GM12864 (cell line): ENCODE measurements at regions not wholly inside any gene's neighbourhood (a gene's known extent, or its start where the extent isn't known, plus 50 kb on each side); places are given as distances from the start of the nearest gene placed in this dataset.

Experiments used
- DNase-seq: peaks from one replicate; pipeline ENCODE4 v3.0.0-alpha.2; 2011; ENCODE audit warnings: low read depth
- H3K4me3 ChIP-seq: 2 replicates; pipeline ENCODE4 v1.5.1; 2011; ENCODE audit warnings: mild to moderate bottlenecking, low read depth, low read length, control low read depth
- CTCF ChIP-seq: IDR thresholded peaks from 2 replicates; pipeline ENCODE4 v1.5.1; 2011; ENCODE audit warnings: low read depth, mild to moderate bottlenecking, moderate library complexity, low read length, control low read depth, inconsistent platforms; ENCODE audit errors: missing control alignments

- TF ChIP-seq CTCF: no peak
- DNase-seq: no peak
- no peak overlapping the region for H3K4me3 ChIP-seq
Observed at GRCh38 chr13:74206855-74207254, 72.7 kb upstream of the KLF12 start.

- no peak for DNase-seq
- no peak overlapping the region for H3K4me3 ChIP-seq
- TF ChIP-seq CTCF: no peak
Observed at GRCh38 chr13:74206061-74206561, 71.9 kb upstream of the KLF12 start.

- TF ChIP-seq CTCF: no peak
- no peak overlapping the region for H3K4me3 ChIP-seq
- no peak for DNase-seq
Observed at GRCh38 chr13:74205313-74205690, 71.1 kb upstream of the KLF12 start.

- no peak overlapping the region for H3K4me3 ChIP-seq
- DNase-seq: no peak
- no peak for TF ChIP-seq CTCF
Observed at GRCh38 chr13:74204602-74205312, 70.6 kb upstream of the KLF12 start.

- DNase-seq: no peak
- H3K4me3 ChIP-seq: no peak overlapping the region
- TF ChIP-seq CTCF: no peak
Observed at GRCh38 chr13:74203576-74203975, 69.4 kb upstream of the KLF12 start.

- no peak overlapping the region for H3K4me3 ChIP-seq
- no peak for TF ChIP-seq CTCF
- DNase-seq: no peak
Observed at GRCh38 chr13:74202129-74202813, 68.1 kb upstream of the KLF12 start.
